Thyroid gland (tissue), 4 donors: ENCODE measurements at regions not wholly inside any gene's neighbourhood (a gene's known extent, or its start where the extent isn't known, plus 50 kb on each side); places are given as distances from the start of the nearest gene placed in this dataset.

Experiments used
- DNase-seq, 2 donors: peaks; one replicate each; pipeline ENCODE4 v3.0.0-alpha.2; 2019
- H3K27ac ChIP-seq, 3 donors: fragments of 200-600 bp; sonication (generic); 1 replicate in 2 of 3; 2 replicates in 1 of 3; pipeline ENCODE4 v1.5.1; 2016 to 2019; ENCODE audit warnings: mild to moderate bottlenecking in 1 of 3, moderate library complexity in 1 of 3
- H3K27me3 ChIP-seq: fragments of 200-600 bp; sonication (generic); one replicate; pipeline ENCODE4 v1.5.1; 2019
- H3K36me3 ChIP-seq, 2 donors: fragments of 200-600 bp; sonication (generic); one replicate each; pipeline ENCODE4 v1.5.1; 2016 to 2019
- H3K4me1 ChIP-seq, 2 donors: fragments of 200-600 bp; sonication (generic); one replicate each; pipeline ENCODE4 v1.5.1; 2017 to 2019
- H3K4me3 ChIP-seq, 3 donors: fragments of 200-600 bp; sonication (generic); replicated peaks in 1 of 3; 1 replicate in 2 of 3; 2 replicates in 1 of 3; pipeline ENCODE4 v1.5.1; 2016; ENCODE audit warnings: mild to moderate bottlenecking in 1 of 3
- H3K9me3 ChIP-seq: fragments of 200-600 bp; sonication (generic); one replicate; pipeline ENCODE4 v1.5.1; 2017
- POLR2A ChIP-seq, 2 donors: fragments of 450-650 bp; IDR thresholded peaks; one replicate each; pipeline ENCODE4 v1.6.1; 2017; ENCODE audit warnings: antibody characterized with exemption in 2 of 2, mild to moderate bottlenecking in 2 of 2, moderate library complexity in 1 of 2
- WGBS, 2 donors: methylation state at CpG; one replicate each; pipeline ENCODE4 v1.1.5; 2017; 5-methylcytosine and 5-hydroxymethylcytosine counted together
- intact Hi-C: fragments of 100-400 bp; cut with DNase I; formaldehyde crosslinking; loops from one replicate; pipeline ENCODE4 v1.15.1; 2023
- TF ChIP-seq, protein P1 (sequence below), 6 experiments: fragments of 200-600 bp in 3 of 6; fragments of 450-650 bp in 3 of 6; sonication (generic) in 3 of 6; IDR thresholded peaks; one replicate each; pipeline ENCODE4 v1.5.1; 2016 to 2019; ENCODE audit warnings: antibody characterized with exemption in 6 of 6, mild to moderate bottlenecking in 2 of 6, inconsistent platforms in 1 of 6, moderate library complexity in 1 of 6

DNA sequence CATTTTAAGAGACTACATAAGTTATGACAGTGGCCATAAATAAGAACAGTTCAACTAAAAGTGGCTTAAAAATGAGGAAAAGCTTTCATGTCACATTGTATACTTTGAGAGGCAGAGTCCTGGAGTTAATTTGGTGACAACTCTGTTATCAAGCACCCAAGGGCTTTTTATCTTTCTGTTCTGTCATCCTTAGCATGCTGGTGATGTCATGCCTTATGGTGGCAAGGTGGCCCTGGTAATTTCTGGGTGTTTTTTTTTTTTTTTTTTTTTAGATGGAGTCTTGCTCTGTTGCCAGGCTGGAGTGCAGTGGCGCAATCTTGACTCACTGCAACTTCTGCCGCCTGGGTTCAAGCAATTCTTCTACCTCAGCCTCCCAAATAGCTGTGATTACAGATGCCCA, 158.8 kb downstream of the AASDHPPT start:
- H3K36me3 ChIP-seq, result no peaks in the 10 kb centered on the region
- no peaks in the 10 kb centered on the region for H3K4me1 ChIP-seq
- no peaks in the 10 kb centered on the region for H3K9me3 ChIP-seq
- TF ChIP-seq POLR2A (IDR thresholded peaks at IDR 0.05), result no peak
- TF ChIP-seq, protein P1, sequence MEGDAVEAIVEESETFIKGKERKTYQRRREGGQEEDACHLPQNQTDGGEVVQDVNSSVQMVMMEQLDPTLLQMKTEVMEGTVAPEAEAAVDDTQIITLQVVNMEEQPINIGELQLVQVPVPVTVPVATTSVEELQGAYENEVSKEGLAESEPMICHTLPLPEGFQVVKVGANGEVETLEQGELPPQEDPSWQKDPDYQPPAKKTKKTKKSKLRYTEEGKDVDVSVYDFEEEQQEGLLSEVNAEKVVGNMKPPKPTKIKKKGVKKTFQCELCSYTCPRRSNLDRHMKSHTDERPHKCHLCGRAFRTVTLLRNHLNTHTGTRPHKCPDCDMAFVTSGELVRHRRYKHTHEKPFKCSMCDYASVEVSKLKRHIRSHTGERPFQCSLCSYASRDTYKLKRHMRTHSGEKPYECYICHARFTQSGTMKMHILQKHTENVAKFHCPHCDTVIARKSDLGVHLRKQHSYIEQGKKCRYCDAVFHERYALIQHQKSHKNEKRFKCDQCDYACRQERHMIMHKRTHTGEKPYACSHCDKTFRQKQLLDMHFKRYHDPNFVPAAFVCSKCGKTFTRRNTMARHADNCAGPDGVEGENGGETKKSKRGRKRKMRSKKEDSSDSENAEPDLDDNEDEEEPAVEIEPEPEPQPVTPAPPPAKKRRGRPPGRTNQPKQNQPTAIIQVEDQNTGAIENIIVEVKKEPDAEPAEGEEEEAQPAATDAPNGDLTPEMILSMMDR (IDR thresholded peaks at IDR 0.05), result no peak
- no peaks in the 10 kb centered on the region for H3K27me3 ChIP-seq
- H3K27ac ChIP-seq, result no peak overlapping the region
- no peak for DNase-seq
- intact Hi-C loops, result no loop called here
- 92% methylated on average over 2 of the region's 2 CpGs for WGBS, 2 donors
- H3K4me3 ChIP-seq, result no peak overlapping the region

DNA sequence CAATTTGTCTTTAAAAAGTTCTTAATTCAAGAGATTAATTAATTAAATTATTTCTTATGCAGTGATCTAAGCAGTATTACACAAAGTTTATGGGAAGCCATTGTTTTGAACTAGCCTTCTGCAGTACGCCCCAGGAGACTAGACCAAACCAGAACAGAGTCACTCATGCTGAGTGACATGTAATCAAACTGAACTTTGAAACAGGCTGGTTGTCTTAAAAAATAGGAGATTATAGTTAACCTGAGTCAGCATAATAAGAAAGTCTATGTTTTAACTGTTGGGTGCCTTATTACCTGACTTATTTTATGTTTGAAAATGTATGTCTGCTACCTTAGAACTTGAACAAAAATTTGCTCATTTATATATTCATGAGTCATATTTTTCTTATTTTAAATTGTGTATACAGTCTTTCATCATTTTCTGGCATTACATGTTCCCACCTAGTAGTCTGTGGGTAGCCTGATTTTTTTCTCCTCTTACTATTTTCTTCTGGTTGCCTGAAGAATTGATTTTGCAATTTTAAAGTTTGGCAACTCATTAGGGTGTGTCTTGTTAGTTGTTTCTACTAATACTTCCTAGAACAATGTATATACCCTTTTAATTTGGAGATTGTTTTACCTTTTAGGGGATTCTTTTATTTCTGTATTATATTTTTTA, 161.4 kb downstream of the AASDHPPT start:
- Histone ChIP-seq H3K4me1 (no peaks in the 10 kb centered on the region), H3K36me3 (no peaks in the 10 kb centered on the region), H3K27me3 (no peaks in the 10 kb centered on the region), H3K27ac (no peak overlapping the region), H3K4me3 (no peak overlapping the region), H3K9me3 (no peaks in the 10 kb centered on the region)
- TF ChIP-seq, protein P1 (IDR thresholded peaks at IDR 0.05), result no peak
- TF ChIP-seq POLR2A (IDR thresholded peaks at IDR 0.05), result no peak
- WGBS, 2 donors, result 87 to 98% methylated on average over 1 of the region's 1 CpG
- DNase-seq, result no peak
- intact Hi-C loops, result no loop called here

DNA sequence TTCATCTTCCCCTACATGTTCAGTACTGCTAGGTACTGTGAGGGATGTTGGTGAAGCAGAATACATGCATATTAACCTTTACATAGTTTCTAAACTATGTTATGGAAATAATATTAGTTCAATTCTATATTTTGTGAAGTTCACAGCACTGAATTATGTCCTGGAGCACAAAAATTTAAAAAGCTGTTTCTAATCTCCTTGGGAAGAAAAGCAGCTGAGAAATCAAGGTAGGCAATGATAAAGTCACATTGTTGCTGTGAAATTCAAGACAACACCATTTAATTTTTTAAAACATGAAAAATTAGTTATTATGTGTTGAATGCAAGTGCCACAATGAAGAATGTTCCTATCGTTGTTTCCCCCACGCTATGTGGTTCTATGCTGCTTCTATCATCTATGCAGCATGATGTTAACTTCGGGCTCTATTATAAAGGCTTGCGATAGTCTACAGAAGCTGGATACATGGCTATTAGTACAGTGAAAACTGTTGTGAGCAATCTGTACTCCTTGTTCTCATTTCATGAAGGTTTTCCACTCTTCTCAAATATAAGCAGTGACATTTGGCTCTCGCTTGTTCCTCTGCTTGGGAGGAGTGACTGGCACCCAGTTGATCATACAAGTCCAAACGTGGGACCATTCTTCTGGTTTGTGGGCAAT, 164.3 kb downstream of the AASDHPPT start:
- intact Hi-C loops, result no loop called here
- no peak overlapping the region for H3K27ac ChIP-seq
- no peaks in the 10 kb centered on the region for H3K27me3 ChIP-seq
- DNase-seq, result no peak
- no peaks in the 10 kb centered on the region for H3K4me1 ChIP-seq
- no peak for TF ChIP-seq POLR2A (IDR thresholded peaks at IDR 0.05)
- TF ChIP-seq, protein P1 (IDR thresholded peaks at IDR 0.05), result no peak
- H3K36me3 ChIP-seq, result no peaks in the 10 kb centered on the region
- 88 to 93% methylated on average over 6 of the region's 6 CpGs for WGBS, 2 donors
- H3K4me3 ChIP-seq, result no peak overlapping the region
- H3K9me3 ChIP-seq, result no peaks in the 10 kb centered on the region

DNA sequence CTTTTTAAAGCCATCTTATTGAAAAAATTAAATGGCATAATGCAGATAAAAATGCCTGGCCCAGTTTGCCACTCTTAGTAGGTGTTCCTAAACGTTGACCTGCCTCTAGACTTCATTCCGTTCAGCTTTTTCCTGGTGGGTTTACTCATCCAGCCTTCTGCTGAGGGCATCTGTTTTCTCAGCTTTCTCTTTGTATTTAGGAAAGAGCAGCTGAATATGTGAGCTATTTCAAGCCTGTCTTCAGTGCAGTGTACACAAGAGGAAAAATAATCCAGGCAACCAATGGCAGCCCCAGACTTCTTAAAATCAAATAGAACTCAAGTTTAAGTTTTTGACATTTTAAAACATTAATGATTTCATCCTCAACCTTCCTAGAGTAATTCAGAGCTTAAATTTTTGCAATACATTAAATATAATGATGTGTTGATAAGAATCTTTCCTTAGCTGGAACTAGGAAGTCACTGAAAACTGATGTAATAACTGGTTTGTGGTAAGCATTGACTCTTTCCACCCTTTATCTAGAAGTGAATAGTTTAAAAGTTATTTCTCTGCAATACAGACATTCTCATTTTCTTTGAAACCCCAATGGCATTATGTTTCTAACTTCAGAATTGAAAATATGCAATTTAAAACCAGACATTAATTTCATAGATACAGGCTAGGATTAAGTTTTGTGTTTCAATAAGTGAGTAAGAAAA, 165.4 kb downstream of the AASDHPPT start:
- no peak for DNase-seq
- TF ChIP-seq, protein P1 (IDR thresholded peaks at IDR 0.05), result no peak
- no peak for TF ChIP-seq POLR2A (IDR thresholded peaks at IDR 0.05)
- intact Hi-C loops, result no loop called here
- no peak overlapping the region for H3K27ac ChIP-seq
- WGBS, 2 donors, result 40 to 49% methylated on average over 2 of the region's 2 CpGs
- H3K36me3 ChIP-seq, result no peaks in the 10 kb centered on the region
- no peaks in the 10 kb centered on the region for H3K4me1 ChIP-seq
- no peaks in the 10 kb centered on the region for H3K9me3 ChIP-seq
- no peaks in the 10 kb centered on the region for H3K27me3 ChIP-seq
- H3K4me3 ChIP-seq, result no peak overlapping the region

DNA sequence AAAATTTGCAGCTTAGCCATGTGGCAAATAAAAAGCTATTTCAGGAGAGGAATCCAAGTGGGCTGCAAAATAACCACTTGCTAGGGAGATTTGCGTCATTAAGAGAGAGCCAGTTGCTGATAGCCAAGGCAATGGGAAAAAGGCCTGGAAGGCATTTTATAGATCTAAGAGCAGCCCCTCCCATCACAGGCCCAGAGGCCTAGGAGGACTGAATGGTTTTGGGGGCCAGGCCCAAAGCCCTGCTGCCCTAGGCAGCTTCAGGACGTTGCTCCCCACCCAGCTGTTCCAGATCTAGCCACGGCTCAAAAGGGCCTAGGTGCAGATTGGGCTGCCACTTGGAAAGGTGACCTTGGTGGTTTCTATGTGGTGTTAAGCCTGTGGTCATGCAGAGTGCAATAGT, 169.0 kb downstream of the AASDHPPT start:
- Histone ChIP-seq H3K27ac (no peak overlapping the region), H3K4me3 (no peak overlapping the region), H3K36me3 (no peaks in the 10 kb centered on the region), H3K9me3 (no peaks in the 10 kb centered on the region), H3K27me3 (no peaks in the 10 kb centered on the region), H3K4me1 (no peaks in the 10 kb centered on the region)
- intact Hi-C loops, result no loop called here
- WGBS, 2 donors, result 83 to 85% methylated on average over 3 of the region's 3 CpGs
- no peak for TF ChIP-seq POLR2A (IDR thresholded peaks at IDR 0.05)
- TF ChIP-seq, protein P1 (IDR thresholded peaks at IDR 0.05), result no peak
- no peak for DNase-seq
